GM21737 (cell line): ENCODE measurements at regions not wholly inside any gene's neighbourhood (a gene's known extent, or its start where the extent isn't known, plus 50 kb on each side); places are given as distances from the start of the nearest gene placed in this dataset.

Experiments used
- ATAC-seq: cut with Tn5 transposase; IDR thresholded peaks from one replicate; pipeline ENCODE4 v1.9.1; 2021; ENCODE audit warnings: mild to moderate bottlenecking, moderate library complexity; ENCODE audit not compliant: unreplicated experiment

DNA sequence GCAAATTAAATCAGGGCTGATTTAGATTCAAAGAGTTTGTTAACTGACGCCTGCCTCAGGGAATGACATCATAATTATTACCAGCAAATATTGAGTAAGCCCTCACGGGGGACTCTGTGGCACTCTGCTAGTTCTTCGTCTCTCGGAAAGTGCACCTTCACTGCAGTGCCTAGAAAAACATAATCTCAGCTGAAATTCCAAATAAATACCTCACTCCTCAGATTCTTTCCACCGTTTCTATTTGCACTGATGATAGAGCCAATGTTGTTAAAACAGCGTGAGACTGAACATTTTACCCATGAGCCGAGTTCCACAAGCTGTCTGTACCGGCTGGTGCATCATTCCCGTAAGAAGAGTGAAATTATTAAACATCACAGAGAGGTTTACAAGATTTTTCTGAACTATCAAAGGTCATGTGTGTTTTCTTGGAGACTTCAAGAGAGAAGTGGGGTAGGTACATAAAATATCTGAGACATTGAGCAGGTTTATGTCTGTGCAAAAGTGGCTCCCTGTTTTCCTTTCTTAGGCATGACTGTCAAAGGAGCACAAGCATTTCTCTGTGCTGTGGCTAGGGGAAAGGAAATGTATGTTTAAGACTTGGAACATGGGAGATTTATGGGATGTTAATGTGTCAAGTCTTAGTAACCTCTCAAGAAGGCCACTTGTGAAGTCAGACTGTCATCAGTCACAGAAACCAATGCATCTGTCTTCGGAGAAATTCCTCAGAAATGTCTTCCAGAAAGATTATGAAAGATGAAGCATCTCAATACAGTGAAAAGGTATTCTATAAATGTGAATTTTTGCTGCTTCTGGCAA lies 119.6 kb downstream of the CBLL2 start:
- ATAC-seq = no peak

DNA sequence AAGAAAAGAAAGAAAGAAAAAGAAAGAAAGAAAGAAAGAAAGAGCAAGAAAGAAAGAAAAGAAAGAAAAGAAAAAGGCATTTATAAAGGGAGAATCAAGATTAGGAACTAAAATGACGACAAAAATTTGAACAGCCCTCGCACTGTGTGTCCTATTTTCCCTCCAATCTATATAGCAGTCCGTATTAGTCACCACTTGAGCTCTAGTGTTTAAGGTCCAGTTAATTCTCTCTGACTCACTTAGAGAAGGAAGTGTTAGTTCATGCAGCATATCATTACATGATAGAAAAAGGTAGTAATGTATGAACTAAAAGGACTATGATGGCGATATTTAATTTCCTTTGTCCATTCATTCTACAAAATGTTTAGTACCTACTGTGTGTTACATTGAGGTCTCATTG lies 122.7 kb downstream of the CBLL2 start:
- ATAC-seq = no peak

- no peak for ATAC-seq
These were observed 123.7 kb downstream of the CBLL2 start for GRCh38 chrX:22396408-22396807.

DNA sequence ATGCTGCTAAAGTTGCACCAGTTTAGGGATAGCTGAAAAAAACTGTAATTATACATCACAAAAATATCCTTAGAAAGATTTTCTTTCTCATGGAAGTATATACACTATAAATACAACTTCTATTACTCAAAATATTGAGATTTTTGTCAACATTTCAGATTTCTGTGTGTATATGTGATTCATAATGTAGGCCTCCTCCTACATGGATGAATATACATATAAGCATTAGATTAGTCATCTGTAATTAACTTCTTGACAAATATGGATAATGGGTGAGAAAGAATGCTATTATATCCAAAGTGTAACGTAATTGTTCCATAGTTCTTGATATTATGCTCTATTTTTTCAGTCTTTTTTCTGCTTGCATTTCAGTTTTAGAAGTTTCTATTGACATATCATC lies 124.9 kb downstream of the CBLL2 start:
- ATAC-seq = no peak

DNA sequence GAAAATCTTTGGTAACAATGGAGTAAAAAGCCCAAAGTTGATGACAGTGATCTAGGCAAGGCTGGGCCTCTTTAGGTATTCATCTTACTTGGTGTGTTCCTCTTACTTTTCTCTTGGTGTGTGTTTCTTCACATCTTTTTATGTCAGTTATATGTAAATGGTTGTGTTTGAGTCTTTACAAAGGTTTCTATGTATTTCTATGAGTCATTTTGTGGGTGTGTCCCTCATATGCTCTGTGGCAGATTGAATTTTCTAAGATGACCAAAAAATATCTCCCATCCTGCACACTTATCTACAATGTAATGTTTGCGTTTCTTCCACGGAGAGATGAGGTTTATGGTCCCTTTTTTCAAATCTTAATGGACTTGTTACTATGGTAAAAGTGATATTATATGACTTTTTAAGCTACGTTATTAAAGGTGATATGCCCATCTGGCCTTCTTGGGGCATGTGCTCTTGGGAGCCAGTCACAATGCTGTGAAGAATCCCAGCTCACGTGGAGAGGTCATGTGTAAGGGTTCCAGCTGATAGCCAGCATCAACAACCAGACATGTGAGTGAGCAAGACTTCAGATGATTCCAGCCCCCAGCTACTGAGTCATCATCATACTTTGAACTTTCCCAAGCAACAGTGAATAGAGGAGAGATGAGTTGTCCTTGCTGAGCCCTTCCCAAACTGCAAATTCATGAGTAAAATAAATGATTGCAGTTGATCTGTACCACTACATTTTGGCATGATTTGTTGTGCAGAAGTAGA lies 126.9 kb downstream of the CBLL2 start:
- ATAC-seq = no peak

DNA sequence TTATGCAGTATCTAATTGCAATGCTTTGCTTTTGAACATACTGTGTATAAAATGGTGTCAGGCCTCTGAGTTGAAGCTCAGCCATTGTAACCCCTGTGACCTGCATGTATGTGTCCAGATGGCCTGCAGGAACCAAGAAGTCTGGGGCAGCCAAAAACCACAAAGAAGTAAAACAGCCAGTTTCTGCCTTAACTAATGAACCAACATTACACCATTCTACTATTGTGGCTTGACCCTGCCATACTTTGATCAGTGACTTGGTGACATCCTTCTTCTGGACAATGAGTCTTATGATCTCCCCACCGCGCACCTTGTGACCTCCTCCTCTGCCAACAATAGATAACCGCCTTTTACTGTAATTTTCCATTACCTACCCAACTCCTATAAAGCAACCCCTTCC lies 131.6 kb downstream of the CBLL2 start:
- no peak for ATAC-seq

- no peak for ATAC-seq
These were observed 133.6 kb downstream of the CBLL2 start for GRCh38 chrX:22406201-22406737.

GRCh38 chrX:22409418-22409817 lies 136.7 kb downstream of the CBLL2 start:
- no peak for ATAC-seq

GRCh38 chrX:22424122-22424915 lies 151.6 kb downstream of the CBLL2 start:
- no peak for ATAC-seq

DNA sequence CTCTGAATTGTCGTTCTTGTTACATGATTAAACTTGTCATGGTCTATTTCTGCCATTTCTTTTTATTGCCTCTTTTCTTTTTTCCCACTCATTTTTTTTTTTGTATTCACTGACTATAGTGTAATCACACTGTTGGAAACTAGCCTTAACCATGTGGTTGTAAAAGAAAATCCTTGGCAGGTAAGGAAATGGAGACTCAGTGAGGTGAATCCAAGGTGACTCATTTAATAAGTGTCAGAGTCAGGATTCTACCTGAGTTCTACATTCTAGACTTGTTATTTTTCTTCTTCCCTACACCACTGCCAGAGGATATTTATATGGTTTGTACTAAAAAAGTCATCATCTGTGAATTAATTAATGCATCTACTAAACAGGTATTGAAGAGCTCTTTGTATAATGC lies 152.2 kb downstream of the CBLL2 start:
- no peak for ATAC-seq

GRCh38 chrX:22429704-22430103 lies 157.0 kb downstream of the CBLL2 start:
- ATAC-seq = no peak

GRCh38 chrX:22430701-22431100 lies 158.0 kb downstream of the CBLL2 start:
- ATAC-seq = no peak

DNA sequence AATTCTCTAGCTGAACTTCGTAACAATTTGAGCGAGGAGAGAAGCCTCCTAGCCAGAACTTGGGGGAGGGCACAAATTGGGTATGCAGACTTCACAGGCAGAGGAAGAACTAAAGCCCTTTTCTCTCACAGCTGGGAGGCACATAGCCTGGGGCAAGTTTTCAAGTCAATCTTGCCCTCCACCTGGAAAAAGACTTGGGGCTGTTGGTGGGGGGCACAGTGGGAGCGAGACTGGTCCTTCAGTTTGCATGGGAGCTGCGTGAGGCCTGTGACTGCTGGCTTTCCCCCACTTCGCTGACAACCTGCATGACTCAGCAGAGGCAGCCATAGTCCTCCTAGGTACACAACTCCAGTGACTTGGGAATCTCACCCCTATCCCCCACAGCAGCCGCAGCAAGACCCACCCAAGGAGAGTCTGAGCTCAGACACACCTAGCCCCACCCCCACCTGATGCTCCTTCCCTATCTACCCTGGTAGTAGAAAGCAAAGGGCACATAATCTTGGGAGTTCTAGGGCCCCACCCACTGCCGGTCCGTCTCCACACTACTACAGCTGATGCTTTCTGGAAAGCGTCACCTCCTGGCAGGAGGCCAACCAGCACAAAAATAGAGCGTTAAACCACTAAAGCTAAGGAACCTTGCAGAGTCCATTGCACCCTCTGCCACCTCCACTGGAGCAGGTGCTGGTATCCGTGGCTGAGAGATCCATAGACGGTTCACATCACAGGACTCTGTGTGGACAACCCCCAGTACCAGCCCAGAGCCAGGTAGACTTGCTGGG lies 160.8 kb downstream of the CBLL2 start:
- ATAC-seq = no peak

GRCh38 chrX:22445880-22446279 lies 173.2 kb downstream of the CBLL2 start:
- ATAC-seq = no peak

- no peak for ATAC-seq
These were observed 190.2 kb downstream of the CBLL2 start for GRCh38 chrX:22462959-22463358.

DNA sequence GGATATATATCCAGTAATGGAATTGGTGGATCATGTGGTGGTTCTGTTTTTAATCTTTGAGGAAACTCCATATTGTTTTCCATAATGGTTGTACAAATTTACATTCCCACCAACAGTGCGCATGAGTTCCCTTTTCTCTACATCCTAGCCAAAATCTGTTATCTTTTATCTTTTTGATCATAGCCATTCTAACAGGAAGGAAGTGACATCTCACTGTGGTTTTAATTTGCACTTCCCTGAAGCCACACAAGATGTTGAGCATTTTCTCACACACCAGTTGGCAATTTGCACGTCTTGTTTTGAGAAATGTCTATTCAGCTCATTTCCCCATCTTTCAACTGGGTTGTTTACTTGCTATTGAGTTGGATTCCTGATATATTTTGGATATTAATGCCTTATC lies 194.9 kb downstream of the CBLL2 start:
- no peak for ATAC-seq

- no peak for ATAC-seq
These were observed 208.7 kb downstream of the CBLL2 start for GRCh38 chrX:22481436-22481835.

DNA sequence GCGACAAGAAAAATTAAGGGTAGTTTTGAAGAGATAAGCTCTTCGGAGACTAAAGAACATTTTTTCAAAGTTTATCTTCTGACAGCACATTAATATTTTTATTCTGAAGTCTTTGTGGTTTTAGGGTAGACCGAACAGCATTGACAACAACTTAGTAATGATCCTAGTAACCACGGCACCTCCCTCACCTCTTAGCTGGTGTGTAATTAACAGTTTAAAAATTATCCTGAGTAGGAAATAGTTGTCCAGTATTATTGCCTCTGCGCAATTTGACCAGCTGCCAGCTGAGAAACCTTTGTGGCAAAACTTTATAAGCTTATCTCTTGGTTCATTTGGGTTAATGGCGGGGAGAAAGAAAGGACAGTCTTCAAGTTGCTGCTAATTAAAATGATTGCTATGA lies 213.6 kb downstream of the CBLL2 start:
- ATAC-seq = no peak

GRCh38 chrX:22516893-22517292 lies 244.2 kb downstream of the CBLL2 start:
- ATAC-seq = no peak

DNA sequence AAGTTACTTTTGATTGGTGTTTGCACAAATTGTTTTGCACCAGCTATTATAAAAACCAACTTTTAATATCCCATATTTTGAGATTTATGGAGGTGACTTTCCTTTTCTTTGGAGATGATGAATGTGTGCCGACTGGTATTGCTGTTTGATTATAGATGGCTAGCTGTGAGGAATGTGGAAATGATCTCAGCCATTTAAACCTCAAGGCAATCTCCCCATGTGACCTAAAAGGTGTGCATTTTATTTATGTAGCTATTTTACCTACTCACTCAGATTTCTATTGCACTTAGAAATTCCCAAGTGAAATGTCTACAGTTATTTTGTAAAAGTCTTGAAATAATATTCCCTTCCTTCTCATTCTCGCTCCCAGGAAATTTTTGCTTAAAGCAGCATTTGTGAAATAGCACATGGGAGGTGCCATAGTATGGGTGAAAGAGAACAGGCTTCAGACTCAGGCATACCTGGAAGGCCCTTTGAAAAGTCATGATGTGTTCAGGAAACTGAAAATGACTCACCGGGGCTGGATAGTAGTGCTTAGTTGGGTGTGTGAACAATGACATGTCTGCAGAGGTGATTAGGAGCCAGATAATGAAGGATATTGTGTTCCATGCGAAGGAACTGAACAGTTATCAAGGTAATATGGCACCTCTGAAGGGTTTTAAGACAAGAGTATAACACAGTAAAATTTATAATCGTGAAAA lies 247.6 kb downstream of the CBLL2 start:
- ATAC-seq = no peak
